NT2/D1 (cell line): ENCODE measurements at regions not wholly inside any gene's neighbourhood (a gene's known extent, or its start where the extent isn't known, plus 50 kb on each side); places are given as distances from the start of the nearest gene placed in this dataset.

ENCODE experiments used
- DNase-seq: peaks from one replicate; pipeline ENCODE4 v3.0.0-alpha.2; 2011; ENCODE audit warnings: low read depth, low spot score
- H3K27me3 ChIP-seq: 2 replicates; pipeline ENCODE4 v1.6.0; 2011; ENCODE audit warnings: mild to moderate bottlenecking; ENCODE audit not compliant: insufficient read length, insufficient read depth
- H3K36me3 ChIP-seq: 2 replicates; pipeline ENCODE4 v1.6.1; 2011; ENCODE audit warnings: mild to moderate bottlenecking, low read length, mixed read lengths; ENCODE audit not compliant: insufficient read depth, insufficient read length
- H3K4me1 ChIP-seq: 2 replicates; pipeline ENCODE4 v1.5.1; 2011; ENCODE audit not compliant: insufficient read depth, insufficient read length
- H3K4me3 ChIP-seq: 2 replicates; pipeline ENCODE4 v1.5.1; 2011; ENCODE audit warnings: low read depth; ENCODE audit not compliant: insufficient read length
- H3K9ac ChIP-seq: 2 replicates; pipeline ENCODE4 v1.6.0; 2011; ENCODE audit warnings: low read depth; ENCODE audit not compliant: insufficient read length
- H3K9me3 ChIP-seq: 2 replicates; pipeline ENCODE4 v1.5.1; 2011; ENCODE audit warnings: mild to moderate bottlenecking, low read length; ENCODE audit not compliant: insufficient read depth
- SUZ12 ChIP-seq: IDR thresholded peaks from 2 replicates; pipeline ENCODE4 v1.6.1; 2011; ENCODE audit not compliant: insufficient read length, insufficient read depth; ENCODE audit errors: extremely low read depth
- YY1 ChIP-seq: IDR thresholded peaks from 2 replicates; pipeline ENCODE4 v1.6.1; 2011; ENCODE audit not compliant: insufficient read length, insufficient read depth
- ZNF274 ChIP-seq: IDR thresholded peaks from 2 replicates; pipeline ENCODE4 v1.6.1; 2011; ENCODE audit warnings: mild to moderate bottlenecking, low read depth, low read length

- Histone ChIP-seq H3K36me3 (no peaks in the 10 kb centered on the region), H3K9ac (no peak overlapping the region), H3K4me1 (no peaks in the 10 kb centered on the region), H3K9me3 (no peaks in the 10 kb centered on the region), H3K27me3 (no peaks in the 10 kb centered on the region), H3K4me3 (no peak overlapping the region)
- no peak for DNase-seq
- TF ChIP-seq ZNF274 (no peak), SUZ12 (no peak), YY1 (no peak)
Observed at GRCh38 chr6:137995371-137995770, 111.8 kb downstream of the PERP start.

- TF ChIP-seq ZNF274 = no peak
- TF ChIP-seq SUZ12 = no peak
- no peak for TF ChIP-seq YY1
- H3K4me1 ChIP-seq = no peaks in the 10 kb centered on the region
- no peak overlapping the region for H3K4me3 ChIP-seq
- H3K27me3 ChIP-seq = no peaks in the 10 kb centered on the region
- H3K9ac ChIP-seq = no peak overlapping the region
- no peaks in the 10 kb centered on the region for H3K36me3 ChIP-seq
- DNase-seq = no peak
- H3K9me3 ChIP-seq = no peaks in the 10 kb centered on the region
Observed at GRCh38 chr6:137998461-137999019, 108.7 kb downstream of the PERP start.

GRCh38 chr6:137999815-138000214, 107.4 kb downstream of the PERP start:
- Histone ChIP-seq H3K4me3 (no peak overlapping the region), H3K9me3 (no peaks in the 10 kb centered on the region), H3K36me3 (no peaks in the 10 kb centered on the region), H3K9ac (no peak overlapping the region), H3K27me3 (no peaks in the 10 kb centered on the region), H3K4me1 (no peaks in the 10 kb centered on the region)
- DNase-seq = no peak
- TF ChIP-seq YY1 (no peak), ZNF274 (no peak), SUZ12 (no peak)

GRCh38 chr6:138000941-138001340, 106.3 kb downstream of the PERP start:
- DNase-seq = no peak
- Histone ChIP-seq H3K27me3 (no peaks in the 10 kb centered on the region), H3K9me3 (no peaks in the 10 kb centered on the region), H3K4me3 (no peak overlapping the region), H3K9ac (no peak overlapping the region), H3K36me3 (no peaks in the 10 kb centered on the region), H3K4me1 (no peaks in the 10 kb centered on the region)
- TF ChIP-seq YY1 (no peak), ZNF274 (no peak), SUZ12 (no peak)

GRCh38 chr6:138001750-138002349, 105.4 kb downstream of the PERP start:
- no peaks in the 10 kb centered on the region for H3K9me3 ChIP-seq
- no peak overlapping the region for H3K9ac ChIP-seq
- no peaks in the 10 kb centered on the region for H3K36me3 ChIP-seq
- TF ChIP-seq ZNF274 (no peak), SUZ12 (no peak), YY1 (no peak)
- no peak for DNase-seq
- no peak overlapping the region for H3K4me3 ChIP-seq
- H3K4me1 ChIP-seq = no peaks in the 10 kb centered on the region
- no peaks in the 10 kb centered on the region for H3K27me3 ChIP-seq

- DNase-seq = peak; percentile 11
- Histone ChIP-seq H3K9me3 (no peaks in the 10 kb centered on the region), H3K27me3 (no peaks in the 10 kb centered on the region), H3K4me1 (no peaks in the 10 kb centered on the region), H3K36me3 (no peaks in the 10 kb centered on the region), H3K9ac (no peak overlapping the region), H3K4me3 (no peak overlapping the region)
- no peak for TF ChIP-seq SUZ12
- no peak for TF ChIP-seq ZNF274
- TF ChIP-seq YY1 = no peak
Observed at GRCh38 chr6:138004430-138005287, 102.6 kb downstream of the PERP start.

- Histone ChIP-seq H3K4me1 (no peaks in the 10 kb centered on the region), H3K27me3 (no peaks in the 10 kb centered on the region), H3K9me3 (no peaks in the 10 kb centered on the region), H3K4me3 (no peak overlapping the region), H3K36me3 (no peaks in the 10 kb centered on the region), H3K9ac (no peak overlapping the region)
- no peak for TF ChIP-seq YY1
- TF ChIP-seq SUZ12 = no peak
- TF ChIP-seq ZNF274 = no peak
- DNase-seq = no peak
Observed at GRCh38 chr6:138005846-138006245, 101.4 kb downstream of the PERP start.
